Neural cell (in vitro differentiated cells): ENCODE measurements at regions not wholly inside any gene's neighbourhood (a gene's known extent, or its start where the extent isn't known, plus 50 kb on each side); places are given as distances from the start of the nearest gene placed in this dataset.

Source experiments
- CTCF ChIP-seq: fragments of 450-650 bp; IDR thresholded peaks from 2 replicates; pipeline ENCODE4 v1.5.1; 2014; ENCODE audit warnings: antibody characterized with exemption, mild to moderate bottlenecking, moderate library complexity; ENCODE audit not compliant: poor library complexity, severe bottlenecking
- EP300 ChIP-seq: fragments of 450-650 bp; conservative IDR thresholded peaks from 2 replicates; pipeline ENCODE4 v1.6.1; 2014; ENCODE audit warnings: antibody characterized with exemption, mild to moderate bottlenecking, moderate library complexity; ENCODE audit not compliant: poor library complexity, severe bottlenecking
- EZH2 ChIP-seq: fragments of 200-600, 300-800 bp; shearing (Covaris generic), sonication (generic); IDR thresholded peaks from 2 replicates; pipeline ENCODE4 v1.6.1; 2014; ENCODE audit warnings: antibody characterized with exemption, low read length, borderline replicate concordance, mild to moderate bottlenecking; ENCODE audit not compliant: insufficient read depth, poor library complexity, severe bottlenecking
- RAD21 ChIP-seq: fragments of 450-650 bp; conservative IDR thresholded peaks from 2 replicates; pipeline ENCODE4 v1.6.1; 2014; ENCODE audit warnings: antibody characterized with exemption, mild to moderate bottlenecking, moderate library complexity
- REST ChIP-seq: IDR thresholded peaks from 2 replicates; pipeline ENCODE4 v1.6.1; 2012; ENCODE audit warnings: borderline replicate concordance
- TAF1 ChIP-seq: IDR thresholded peaks from 2 replicates; pipeline ENCODE4 v1.6.1; 2012; ENCODE audit warnings: low read depth

GRCh38 chr5:103783669-103784068 lies 221.1 kb upstream of the NUDT12 start:
- no peak for TF ChIP-seq CTCF
- TF ChIP-seq REST: no peak
- TF ChIP-seq EZH2: no peak
- TF ChIP-seq RAD21: no peak
- no peak for TF ChIP-seq TAF1
- TF ChIP-seq EP300: no peak
